HG02588 (cell line): ENCODE measurements at regions not wholly inside any gene's neighbourhood (a gene's known extent, or its start where the extent isn't known, plus 50 kb on each side); places are given as distances from the start of the nearest gene placed in this dataset.
"Not testable (repeated sequence)": the region's sequence is repeated elsewhere in the genome, so short reads cannot be mapped to it uniquely, and the experiment has no call there.

ENCODE experiments used
- ATAC-seq: cut with Tn5 transposase; IDR thresholded peaks from one replicate; pipeline ENCODE4 v1.9.1; 2021; ENCODE audit warnings: mild to moderate bottlenecking, moderate library complexity; ENCODE audit not compliant: unreplicated experiment

DNA sequence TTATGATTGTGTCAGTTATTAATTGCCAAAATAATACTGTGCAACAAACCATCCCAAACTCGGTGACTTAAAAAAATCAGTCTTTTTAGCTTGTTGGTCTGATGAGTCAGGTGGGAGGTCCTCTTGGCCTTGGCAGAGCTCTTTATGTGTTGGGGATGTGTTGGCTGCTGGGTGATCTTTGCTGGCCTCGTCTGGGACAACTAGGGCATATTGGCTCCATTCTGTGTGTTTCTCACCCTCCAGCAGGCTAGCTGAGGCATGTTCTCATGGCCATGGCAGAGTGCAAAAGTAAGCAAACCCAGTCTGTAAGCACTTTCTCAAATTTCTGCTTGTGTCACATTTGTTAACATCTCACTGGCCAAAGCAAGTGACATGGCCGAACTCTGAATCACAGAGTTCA, 251.6 kb downstream of the RPLP1 start:
- ATAC-seq, result no peak

DNA sequence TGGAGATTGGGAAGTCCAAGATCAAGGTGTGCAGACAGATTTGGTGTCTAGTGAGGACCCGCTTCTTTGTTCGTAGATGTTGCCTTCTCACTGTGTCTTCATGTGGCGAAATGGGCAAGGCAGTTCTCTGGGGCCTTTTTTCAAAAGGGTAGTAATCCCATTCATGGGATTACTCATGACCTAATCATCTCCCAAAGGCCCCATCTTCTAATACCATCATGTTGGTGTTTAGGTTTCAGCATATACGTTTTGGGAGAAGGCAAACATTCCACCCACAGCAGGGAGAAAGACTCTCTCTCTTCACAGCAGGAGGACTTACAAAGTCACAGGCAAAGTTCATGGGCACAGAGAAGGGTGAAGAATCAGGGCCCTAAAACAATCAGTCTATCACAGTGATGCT, 252.1 kb downstream of the RPLP1 start:
- no peak for ATAC-seq

DNA sequence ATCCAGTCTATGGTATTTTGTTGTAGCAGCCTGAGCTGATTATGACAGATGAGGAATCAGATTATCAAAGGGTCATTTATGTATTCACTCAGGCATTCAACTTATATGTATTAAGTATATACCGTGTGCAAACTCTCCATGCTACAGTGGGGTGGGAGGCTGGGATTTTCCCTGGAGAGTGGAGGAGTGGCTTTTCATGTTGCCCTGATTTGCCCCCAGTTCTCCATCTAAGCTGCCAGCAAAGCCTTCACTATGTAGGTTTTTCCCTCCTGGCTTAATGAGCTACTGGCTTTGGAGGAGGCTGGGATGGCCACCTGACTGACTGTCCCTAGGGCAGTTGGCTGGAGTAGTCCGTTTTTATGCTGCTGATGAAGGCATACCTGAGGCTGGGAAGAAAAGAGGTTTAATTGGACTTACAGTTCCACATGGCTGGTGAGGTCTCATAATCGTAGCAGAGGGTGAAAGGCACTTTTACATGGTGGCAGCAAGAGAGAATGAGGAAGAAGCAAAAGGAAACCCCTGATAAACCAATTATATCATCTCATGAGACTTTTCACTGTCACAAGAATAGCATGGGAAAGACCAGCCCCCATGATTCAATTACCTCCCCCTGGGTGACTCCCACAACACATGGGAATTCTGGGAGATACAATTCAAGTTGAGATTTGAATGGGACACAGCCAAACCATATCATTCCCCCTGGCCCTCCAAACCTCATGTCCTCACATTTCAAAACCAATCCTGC, 253.9 kb downstream of the RPLP1 start:
- ATAC-seq, result no peak

- not testable (repeated sequence) for ATAC-seq
Measured at GRCh38 chr15:69707241-69707640, 254.6 kb downstream of the RPLP1 start.

GRCh38 chr15:69708436-69709122, 256.0 kb downstream of the RPLP1 start:
- ATAC-seq, result not testable (repeated sequence)

- ATAC-seq, result no peak
Measured at GRCh38 chr15:69712991-69713390, 260.4 kb downstream of the RPLP1 start.

DNA sequence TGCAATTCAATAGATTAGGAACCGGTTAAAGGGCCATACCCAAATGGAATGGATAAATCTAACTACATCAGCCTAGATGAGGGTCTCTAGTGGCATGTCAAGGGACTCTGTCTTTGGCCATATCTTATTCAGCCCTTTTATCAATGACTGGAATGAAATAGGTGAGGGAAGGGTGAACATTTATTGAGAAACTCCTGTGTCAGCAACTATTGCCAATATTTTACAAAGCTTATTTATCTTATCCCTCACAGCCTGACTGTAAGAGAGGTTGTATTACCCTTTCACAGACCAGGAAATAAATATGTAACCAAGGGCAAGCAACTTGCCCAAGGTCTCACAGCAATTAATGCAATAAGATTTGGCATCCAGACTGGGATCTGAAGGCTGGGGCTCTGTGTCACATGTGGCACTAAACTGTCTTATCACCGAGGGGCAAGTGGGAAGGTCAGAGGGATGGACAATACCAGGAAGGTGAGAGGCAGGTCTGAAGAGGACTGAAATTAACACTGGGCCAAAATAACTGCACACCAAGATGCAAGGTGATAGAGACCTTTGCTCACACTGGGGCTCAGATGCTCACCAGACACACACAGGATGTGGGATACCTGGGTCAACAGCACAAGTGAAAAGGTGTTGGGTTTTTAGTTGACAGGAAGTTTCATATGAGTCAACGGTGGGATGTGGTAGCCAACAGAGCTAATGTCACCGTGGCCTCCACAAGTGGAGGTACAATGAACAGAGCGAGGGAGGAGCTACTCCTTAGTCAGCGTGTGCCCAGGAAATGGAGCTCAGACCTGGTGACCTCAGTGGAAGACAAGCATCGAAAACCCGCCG, 261.3 kb downstream of the RPLP1 start:
- peak; percentile 90 for ATAC-seq

DNA sequence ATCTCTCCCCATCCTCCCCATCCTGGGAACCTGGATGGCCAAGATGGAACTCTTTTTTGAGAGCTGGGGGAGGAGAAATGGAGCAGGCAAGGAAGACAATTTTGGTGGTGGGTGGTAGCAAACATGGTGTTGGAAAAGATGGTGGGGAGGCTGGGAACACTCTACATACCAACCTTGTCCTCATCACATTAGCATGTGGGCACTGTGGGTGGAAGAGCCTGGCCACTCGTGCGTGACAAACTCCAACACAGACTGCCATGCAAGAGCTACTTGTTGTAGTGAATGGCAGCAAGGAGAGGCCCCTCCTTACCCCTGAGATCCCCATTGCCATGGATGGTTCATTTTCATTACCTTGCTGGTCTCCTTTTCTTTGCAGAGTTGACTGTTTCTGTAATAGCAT, 262.6 kb downstream of the RPLP1 start:
- ATAC-seq, result no peak

GRCh38 chr15:69718436-69718835, 265.8 kb downstream of the RPLP1 start:
- ATAC-seq, result no peak

- no peak for ATAC-seq
Measured at GRCh38 chr15:69718916-69719315, 266.3 kb downstream of the RPLP1 start.

GRCh38 chr15:69719527-69720240, 267.1 kb downstream of the RPLP1 start:
- ATAC-seq, result no peak

DNA sequence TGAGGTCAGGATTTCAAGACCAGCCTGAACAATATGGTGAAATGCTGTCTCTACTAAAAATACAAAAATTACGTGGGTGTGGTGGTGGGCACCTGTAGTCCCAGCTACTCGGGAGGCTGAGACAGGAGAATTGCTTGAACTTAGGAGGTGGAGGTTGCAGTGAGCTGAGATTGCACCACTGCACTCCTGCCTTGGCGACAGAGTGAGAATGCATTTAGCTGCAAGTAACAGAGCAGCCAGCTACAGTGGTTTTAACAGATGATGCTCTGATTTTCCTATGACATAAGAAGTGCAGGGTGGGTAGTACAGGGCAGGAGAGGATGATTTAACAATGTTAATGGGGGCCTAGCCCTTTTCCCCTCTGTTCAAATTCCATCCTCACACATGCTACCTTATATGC, 267.9 kb downstream of the RPLP1 start:
- no peak for ATAC-seq

GRCh38 chr15:69722924-69723323, 270.3 kb downstream of the RPLP1 start:
- no peak for ATAC-seq

DNA sequence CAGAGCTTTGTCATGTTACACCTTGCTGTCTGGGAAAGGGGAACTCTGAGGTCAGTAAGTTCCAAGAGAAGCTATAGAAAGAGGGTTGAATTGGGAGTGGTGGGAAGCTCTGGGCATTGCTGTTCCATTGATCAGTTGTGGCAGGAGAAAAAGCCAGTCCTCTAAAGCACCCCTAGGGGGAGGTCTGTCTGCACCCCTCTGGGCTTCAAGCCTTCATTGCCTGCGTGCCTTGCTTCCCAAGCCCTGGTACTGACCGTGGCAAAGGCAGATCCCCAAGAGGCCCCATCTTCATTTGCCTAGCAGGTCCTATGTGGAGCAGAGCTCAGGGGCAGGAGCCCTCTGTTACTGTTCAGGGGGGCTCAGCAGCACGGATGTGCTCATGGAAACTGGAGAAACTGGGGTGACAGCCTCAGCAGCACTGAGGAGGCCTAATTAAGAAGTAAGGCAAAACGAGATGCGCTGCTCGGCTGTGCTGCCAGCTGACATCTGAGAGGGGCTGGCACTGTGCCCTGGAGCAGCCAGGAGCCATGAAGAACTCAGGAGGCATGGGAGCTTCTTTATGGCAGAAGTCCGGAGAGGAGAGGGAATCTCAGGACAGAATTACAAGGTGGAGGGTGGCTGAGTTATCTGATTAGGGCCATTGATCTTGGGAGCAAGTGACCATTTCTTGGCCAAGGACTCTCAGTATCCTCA, 270.9 kb downstream of the RPLP1 start:
- ATAC-seq, result no peak

DNA sequence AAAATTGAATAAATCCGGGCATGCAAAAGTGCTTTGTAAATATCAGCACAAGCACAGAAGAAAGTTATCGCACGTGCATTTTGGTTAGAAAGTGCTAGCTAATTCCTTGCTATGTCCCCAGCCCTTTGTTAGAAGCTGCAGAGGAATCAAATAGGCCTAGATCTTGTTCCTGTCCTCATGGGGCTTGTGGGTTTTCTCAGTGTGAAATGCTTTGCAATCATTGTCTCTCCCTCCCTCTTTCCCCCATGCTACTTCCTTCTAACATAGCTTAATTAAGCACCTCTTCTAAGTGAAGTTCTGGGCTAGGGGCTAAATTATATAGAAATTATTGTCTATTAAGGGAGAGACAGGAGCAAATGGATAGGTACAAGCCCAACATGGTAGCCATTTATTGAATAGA, 271.7 kb downstream of the RPLP1 start:
- ATAC-seq, result no peak

- ATAC-seq, result no peak
Measured at GRCh38 chr15:69725275-69725674, 272.7 kb downstream of the RPLP1 start.

- ATAC-seq, result no peak
Measured at GRCh38 chr15:69725957-69726356, 273.3 kb downstream of the RPLP1 start.

- no peak for ATAC-seq
Measured at GRCh38 chr15:69727121-69727924, 274.7 kb downstream of the RPLP1 start.

DNA sequence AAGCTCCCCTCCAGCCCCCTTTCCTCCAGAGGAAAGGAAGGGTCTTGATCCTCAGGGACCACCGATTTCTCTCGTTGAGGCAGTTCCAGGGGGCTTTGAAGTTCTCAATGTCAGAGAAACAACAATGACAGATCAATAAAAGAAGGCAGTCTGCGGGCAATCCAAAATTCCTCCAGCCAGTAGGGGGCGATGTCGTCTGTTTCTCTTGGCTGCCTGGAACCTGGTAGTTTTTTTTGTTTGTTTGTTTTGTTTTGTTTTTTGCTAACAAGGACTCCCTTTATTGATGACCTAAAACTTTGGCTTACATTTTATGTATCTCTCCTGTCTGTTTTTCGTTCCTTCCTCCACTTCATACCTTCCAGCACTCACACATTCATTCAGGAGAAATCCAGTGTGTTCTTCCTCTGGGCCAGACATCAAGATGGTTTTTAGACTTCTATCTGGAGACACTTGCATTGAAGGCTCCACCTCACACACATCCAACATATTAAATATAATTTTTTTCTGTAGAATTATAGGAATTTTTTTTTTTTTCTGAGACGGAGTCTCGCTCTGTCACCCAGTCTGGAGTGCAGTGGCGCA, 276.6 kb downstream of the RPLP1 start:
- no peak for ATAC-seq
